ENCODE measurements at regions not wholly inside any gene's neighbourhood (a gene's known extent, or its start where the extent isn't known, plus 50 kb on each side); places are given as distances from the start of the nearest gene placed in this dataset.
"Not testable (repeated sequence)": the region's sequence is repeated elsewhere in the genome, so short reads cannot be mapped to it uniquely, and the experiment has no call there.

DNA sequence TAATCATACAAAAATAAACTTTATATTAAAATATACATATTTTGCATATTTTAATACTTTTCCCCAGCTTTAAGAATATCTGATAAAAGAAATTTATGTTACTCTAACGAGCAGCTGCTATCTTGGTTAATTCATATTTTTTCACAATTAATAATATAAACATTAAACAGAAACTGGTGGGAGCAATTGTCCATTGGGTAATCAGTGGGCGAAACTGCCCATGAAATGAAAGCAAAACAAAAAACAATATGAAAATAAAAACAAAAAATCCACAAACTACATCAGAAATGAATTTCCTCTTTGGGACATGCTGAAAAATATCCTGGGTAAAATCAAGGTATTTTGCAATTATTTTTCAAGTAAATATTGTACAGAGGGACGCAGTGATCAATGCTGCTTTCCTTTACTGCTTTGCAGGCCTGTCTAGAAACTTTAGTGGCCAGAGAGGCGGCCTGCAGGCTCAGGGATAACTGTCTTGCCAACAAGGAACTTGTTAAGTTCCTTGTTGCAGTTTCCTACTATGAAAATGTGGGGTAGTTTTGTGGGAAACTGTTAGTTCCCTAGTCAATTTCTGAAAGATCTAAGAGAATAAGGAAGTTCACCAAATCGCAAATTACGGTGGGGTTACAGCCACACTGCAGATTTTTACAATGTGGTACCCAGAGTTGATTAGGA is 309.0 kb upstream of the PLGLB2 start:
- H3K4me3 Mint-ChIP-seq, H3K9me3 Mint-ChIP-seq: not testable (repeated sequence)

DNA sequence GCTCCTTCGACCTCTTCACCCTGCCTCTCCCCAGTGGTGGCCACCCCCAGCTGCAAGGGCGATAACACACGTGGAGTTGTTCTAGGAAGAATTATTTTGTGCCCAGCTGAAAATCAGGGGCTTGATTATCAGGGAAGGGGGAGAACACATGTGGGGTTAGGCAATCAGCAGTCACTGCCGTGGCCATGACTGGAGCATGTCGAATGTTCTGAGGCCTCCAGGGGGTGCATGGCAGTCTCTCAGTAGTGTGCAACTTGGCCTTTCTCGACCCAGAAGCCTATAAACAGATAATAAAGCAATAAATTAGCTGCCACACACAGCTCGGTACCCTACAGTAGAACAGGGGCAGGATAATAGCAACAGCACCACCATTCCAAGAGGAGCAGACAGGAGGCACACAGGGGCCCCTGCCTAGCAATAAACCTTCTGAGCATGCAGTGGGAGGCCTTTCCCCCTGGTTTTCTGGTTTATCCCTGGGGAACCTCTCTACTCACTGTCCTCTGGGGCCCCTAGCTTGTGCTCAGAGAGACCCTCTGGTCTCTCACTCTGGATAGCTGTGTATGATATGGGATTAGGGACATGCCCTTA is 308.2 kb upstream of the PLGLB2 start:
- not testable (repeated sequence) for H3K36me3 Mint-ChIP-seq (ENCODE audit: low read depth); H3K27me3 Mint-ChIP-seq (ENCODE audit: low read depth); H3K27ac Mint-ChIP-seq (ENCODE audit: unreplicated experiment); H3K4me3 Mint-ChIP-seq; DNase-seq (ENCODE audit: low read depth, low spot score); H3K9me3 Mint-ChIP-seq; H3K4me1 Mint-ChIP-seq

More for the DNA sequence above, 309.0 kb upstream of the PLGLB2 start:
- not testable (repeated sequence) for H3K4me1 Mint-ChIP-seq; H3K27ac Mint-ChIP-seq (ENCODE audit: unreplicated experiment); H3K27me3 Mint-ChIP-seq (ENCODE audit: low read depth); H3K36me3 Mint-ChIP-seq (ENCODE audit: low read depth); DNase-seq (ENCODE audit: low read depth, low spot score)

DNA sequence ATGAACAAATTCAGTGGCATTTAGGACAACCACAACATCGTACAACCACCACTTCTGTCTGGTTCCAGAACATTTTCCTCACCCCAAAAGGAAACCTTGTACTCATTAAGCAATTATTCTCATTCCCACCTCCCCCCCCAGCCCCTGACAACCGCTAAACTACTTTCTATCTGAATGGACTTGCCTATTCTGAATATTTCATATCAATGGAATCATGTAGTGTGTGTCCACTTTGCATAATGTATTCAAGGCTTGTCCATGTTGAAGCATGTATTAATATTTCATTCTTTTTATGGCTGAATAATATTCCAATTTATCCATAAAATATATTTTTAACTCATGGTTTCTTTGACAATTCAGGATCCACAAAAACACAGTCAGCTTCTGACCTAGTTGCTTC is 307.2 kb upstream of the PLGLB2 start:
- not testable (repeated sequence) for H3K4me1 Mint-ChIP-seq; H3K27ac Mint-ChIP-seq (ENCODE audit: unreplicated experiment); H3K9me3 Mint-ChIP-seq; H3K36me3 Mint-ChIP-seq (ENCODE audit: low read depth); H3K27me3 Mint-ChIP-seq (ENCODE audit: low read depth); H3K4me3 Mint-ChIP-seq; DNase-seq (ENCODE audit: low read depth, low spot score)

DNA sequence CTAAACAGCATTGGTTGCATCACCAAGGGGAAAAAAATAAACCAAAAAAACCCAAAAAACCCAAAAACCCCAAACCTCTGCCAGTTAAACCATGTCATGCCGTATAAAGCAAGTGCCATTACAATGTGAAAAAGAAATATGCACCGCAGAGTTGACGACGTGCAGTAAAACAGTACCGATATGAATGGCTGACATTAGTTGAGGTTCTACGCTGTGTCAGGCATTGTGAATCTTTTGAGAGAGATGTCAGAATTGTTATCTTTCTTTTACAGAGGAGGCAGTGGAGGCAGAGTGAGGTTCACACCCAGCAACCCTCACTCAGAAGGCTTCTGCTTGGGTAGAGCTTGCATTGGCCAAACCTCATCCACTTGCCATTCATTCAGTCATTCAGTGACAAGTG is 306.5 kb upstream of the PLGLB2 start:
- H3K9me3 Mint-ChIP-seq; H3K27me3 Mint-ChIP-seq (ENCODE audit: low read depth); DNase-seq (ENCODE audit: low read depth, low spot score); H3K36me3 Mint-ChIP-seq (ENCODE audit: low read depth); H3K27ac Mint-ChIP-seq (ENCODE audit: unreplicated experiment); H3K4me3 Mint-ChIP-seq; H3K4me1 Mint-ChIP-seq: not testable (repeated sequence)

DNA sequence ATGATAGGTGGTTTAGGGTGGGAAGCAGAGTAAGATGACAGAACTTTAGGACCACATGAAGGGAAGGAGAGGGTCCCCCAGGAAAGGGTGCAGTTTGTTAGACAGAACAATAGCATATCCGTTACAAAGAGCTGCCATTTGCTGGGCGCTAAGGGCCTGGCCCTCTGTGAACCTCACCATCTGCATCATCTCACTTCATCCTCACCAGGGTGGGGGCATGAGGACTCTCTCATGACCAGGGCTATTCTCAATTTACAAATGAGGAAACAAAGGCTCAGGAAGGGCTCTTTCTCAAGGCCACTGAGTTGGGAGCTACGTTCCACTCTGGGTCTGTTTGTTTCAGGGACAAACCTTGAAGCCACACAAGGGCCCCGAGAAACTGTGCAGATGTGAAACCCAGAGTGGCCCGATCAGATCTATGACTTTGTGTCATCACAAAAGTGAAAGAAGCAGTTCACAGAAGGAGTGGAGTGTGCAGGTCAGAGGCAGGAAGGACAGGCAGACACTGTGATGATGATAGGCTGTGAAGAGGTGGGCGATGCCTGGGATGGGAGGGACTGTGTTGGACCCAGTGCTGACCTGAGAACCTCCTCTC is 304.8 kb upstream of the PLGLB2 start:
- not testable (repeated sequence) for H3K4me3 Mint-ChIP-seq; H3K9me3 Mint-ChIP-seq; H3K27me3 Mint-ChIP-seq (ENCODE audit: low read depth); DNase-seq (ENCODE audit: low read depth, low spot score); H3K27ac Mint-ChIP-seq (ENCODE audit: unreplicated experiment); H3K36me3 Mint-ChIP-seq (ENCODE audit: low read depth); H3K4me1 Mint-ChIP-seq

DNA sequence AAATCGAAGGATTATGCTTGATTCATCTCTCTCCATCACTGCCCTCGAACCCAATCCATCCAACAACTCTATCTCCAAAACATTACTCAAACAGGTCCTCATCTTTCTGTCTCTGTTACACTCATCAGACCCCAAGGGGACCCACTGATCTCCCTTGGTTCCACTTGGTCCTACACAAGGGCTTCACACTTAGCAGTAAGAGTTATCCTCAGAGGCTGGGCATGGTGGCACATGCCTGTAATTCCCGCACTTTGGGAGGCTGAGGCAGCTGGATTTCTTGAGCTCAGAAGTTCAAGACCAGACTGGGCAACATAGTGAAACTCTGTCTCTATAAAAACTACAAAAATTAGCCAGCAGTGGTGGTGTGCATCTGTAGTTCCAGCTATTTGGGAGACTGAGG is 302.9 kb upstream of the PLGLB2 start:
- H3K27me3 Mint-ChIP-seq (ENCODE audit: low read depth); H3K27ac Mint-ChIP-seq (ENCODE audit: unreplicated experiment); DNase-seq (ENCODE audit: low read depth, low spot score); H3K4me1 Mint-ChIP-seq; H3K4me3 Mint-ChIP-seq; H3K9me3 Mint-ChIP-seq; H3K36me3 Mint-ChIP-seq (ENCODE audit: low read depth): not testable (repeated sequence)

DNA sequence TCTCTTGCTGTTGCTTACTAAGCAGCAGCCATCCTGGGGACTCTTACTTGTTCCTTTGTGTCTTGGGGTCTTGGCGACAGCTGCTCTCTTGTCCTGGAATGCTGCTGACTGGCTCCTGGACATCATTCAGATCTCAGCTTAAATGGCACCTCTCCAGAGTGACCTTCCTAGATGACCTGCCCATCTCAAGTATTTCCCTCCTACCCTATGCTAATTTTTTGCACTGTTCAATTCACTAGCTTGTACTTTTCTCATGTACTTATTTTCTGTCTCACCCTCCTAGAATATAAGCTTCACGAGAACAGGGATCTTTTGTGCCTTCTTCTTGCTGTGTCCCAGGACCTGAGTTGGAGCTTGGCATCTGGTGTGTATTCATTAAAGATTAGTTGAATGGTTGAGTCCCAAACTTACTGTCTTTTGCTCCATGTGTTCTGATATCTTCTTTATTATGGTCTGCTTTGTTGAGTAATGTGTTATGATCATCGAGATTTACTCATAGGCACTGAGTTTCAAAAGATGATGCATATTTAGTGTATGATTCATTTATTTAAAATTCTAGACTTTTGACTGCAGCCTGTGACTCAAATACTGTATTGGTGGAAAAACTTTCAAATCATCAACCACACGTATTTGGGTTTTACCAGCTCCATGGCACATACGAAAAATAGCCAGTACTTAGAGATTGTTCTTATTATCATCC is 302.1 kb upstream of the PLGLB2 start:
- not testable (repeated sequence) for H3K36me3 Mint-ChIP-seq (ENCODE audit: low read depth); DNase-seq (ENCODE audit: low read depth, low spot score); H3K9me3 Mint-ChIP-seq; H3K4me3 Mint-ChIP-seq; H3K27me3 Mint-ChIP-seq (ENCODE audit: low read depth); H3K27ac Mint-ChIP-seq (ENCODE audit: unreplicated experiment); H3K4me1 Mint-ChIP-seq

DNA sequence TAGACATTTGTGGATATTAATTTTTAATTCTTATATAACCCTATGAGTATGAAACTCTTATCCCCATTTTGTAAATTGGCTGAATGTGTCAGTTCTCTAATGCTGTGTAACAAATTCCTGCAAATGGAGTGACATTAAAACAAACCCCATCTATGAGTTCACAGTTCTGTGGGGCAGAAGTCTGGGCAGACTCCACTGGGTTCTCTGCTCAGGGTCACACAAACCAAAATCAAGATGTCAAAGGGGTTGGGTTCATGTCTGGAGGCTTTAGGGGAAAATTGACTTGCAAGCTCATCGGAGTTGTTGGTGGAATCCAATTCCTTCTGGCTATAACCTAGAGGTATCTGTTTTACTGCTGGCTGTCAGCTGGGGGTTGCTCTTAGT is 301.6 kb upstream of the PLGLB2 start:
- H3K4me1 Mint-ChIP-seq; H3K9me3 Mint-ChIP-seq; DNase-seq (ENCODE audit: low read depth, low spot score); H3K27me3 Mint-ChIP-seq (ENCODE audit: low read depth); H3K27ac Mint-ChIP-seq (ENCODE audit: unreplicated experiment); H3K4me3 Mint-ChIP-seq; H3K36me3 Mint-ChIP-seq (ENCODE audit: low read depth): not testable (repeated sequence)

DNA sequence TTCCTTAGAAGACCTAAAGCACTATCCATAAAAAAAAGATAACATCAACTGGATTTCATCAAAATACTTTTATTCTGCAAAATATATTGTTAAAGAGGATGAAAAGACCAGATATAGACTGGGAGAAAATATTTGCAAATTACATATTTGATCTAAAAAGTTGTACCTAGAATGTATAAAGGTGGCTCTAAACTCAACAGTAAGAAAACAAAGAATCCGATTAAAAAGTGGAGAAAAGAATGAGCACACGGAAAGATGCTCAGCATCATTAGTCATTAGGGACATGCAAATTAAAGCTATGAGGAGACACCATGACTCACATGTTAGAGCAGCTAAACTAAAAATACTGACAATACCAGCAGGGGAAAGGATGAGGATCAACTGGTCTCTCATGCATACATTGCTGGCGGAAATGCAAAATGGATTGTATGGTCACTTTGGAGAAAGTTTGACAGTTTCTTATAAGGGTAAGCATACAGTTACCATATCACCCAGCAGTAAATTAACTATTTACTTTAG is 298.4 kb upstream of the PLGLB2 start:
- not testable (repeated sequence) for H3K36me3 Mint-ChIP-seq (ENCODE audit: low read depth); H3K27ac Mint-ChIP-seq (ENCODE audit: unreplicated experiment); H3K4me3 Mint-ChIP-seq; H3K9me3 Mint-ChIP-seq; DNase-seq (ENCODE audit: low read depth, low spot score); H3K27me3 Mint-ChIP-seq (ENCODE audit: low read depth)
- H3K4me1 Mint-ChIP-seq: peaks cover 12% of the 10 kb centered on the region

DNA sequence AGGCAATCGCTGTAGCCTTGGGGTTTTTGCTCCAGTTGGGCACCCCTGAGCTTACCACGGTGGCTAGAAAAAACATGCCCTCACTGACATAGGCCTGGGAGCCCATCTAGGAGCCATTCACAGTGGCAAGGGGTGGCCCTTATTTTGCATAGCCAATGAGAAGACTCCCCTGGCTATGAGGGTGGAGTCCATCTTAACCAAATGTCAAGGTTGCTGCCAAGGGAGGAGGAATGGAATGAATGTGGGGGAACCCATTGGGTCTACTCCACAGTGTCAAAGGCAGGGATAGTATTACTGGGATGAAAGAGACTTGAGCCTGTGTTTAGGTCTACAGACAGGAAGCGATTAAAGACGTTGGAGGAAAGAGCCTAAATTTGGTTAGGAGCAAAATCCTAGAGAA is 295.7 kb upstream of the PLGLB2 start:
- H3K4me1 Mint-ChIP-seq: peaks cover 12% of the 10 kb centered on the region
- not testable (repeated sequence) for H3K4me3 Mint-ChIP-seq; H3K9me3 Mint-ChIP-seq; H3K36me3 Mint-ChIP-seq (ENCODE audit: low read depth); H3K27ac Mint-ChIP-seq (ENCODE audit: unreplicated experiment); DNase-seq (ENCODE audit: low read depth, low spot score); H3K27me3 Mint-ChIP-seq (ENCODE audit: low read depth)

DNA sequence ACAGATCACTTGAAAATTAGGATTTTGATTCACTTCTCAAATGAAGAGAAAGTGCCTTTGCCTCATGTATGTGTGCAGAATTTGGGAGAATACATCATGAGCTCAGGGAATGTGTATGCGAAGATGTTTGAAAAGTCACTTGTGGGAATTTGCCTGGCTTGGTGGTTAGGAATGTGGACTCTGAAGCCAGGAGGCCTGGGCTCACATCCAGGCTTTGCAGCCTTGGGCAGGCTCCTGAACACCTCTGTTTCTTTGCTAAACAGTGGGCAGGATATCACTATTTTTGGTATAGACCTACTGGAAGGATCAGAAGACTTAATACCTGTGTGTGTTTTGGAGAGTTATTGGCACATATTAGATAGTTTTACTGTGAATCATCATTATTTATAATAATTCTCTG is 295.0 kb upstream of the PLGLB2 start:
- H3K36me3 Mint-ChIP-seq (ENCODE audit: low read depth); DNase-seq (ENCODE audit: low read depth, low spot score); H3K27ac Mint-ChIP-seq (ENCODE audit: unreplicated experiment); H3K9me3 Mint-ChIP-seq; H3K4me3 Mint-ChIP-seq; H3K27me3 Mint-ChIP-seq (ENCODE audit: low read depth): not testable (repeated sequence)
- H3K4me1 Mint-ChIP-seq: peaks cover 12% of the 10 kb centered on the region

DNA sequence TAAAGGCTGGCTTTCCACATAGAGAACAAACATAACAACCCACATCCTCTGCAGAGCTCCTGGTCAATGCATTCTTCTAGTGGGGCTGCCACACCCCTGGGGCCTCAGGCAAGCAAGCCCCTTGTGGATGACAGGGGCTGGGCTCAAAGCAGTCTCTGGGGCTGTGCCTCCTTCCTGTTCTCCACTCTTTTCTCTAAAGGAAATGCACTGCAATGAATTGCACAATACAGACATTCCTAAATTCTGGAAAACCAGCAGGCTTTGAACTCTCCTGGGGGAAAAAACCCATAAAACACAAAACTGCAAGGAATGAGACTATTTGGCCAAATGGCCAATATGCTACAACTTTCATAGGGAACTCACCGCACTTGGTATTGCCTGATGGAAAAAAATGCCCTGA is 293.9 kb upstream of the PLGLB2 start:
- not testable (repeated sequence) for DNase-seq (ENCODE audit: low read depth, low spot score); H3K27me3 Mint-ChIP-seq (ENCODE audit: low read depth); H3K9me3 Mint-ChIP-seq; H3K27ac Mint-ChIP-seq (ENCODE audit: unreplicated experiment); H3K4me3 Mint-ChIP-seq; H3K36me3 Mint-ChIP-seq (ENCODE audit: low read depth)
- peaks cover 12% of the 10 kb centered on the region for H3K4me1 Mint-ChIP-seq

DNA sequence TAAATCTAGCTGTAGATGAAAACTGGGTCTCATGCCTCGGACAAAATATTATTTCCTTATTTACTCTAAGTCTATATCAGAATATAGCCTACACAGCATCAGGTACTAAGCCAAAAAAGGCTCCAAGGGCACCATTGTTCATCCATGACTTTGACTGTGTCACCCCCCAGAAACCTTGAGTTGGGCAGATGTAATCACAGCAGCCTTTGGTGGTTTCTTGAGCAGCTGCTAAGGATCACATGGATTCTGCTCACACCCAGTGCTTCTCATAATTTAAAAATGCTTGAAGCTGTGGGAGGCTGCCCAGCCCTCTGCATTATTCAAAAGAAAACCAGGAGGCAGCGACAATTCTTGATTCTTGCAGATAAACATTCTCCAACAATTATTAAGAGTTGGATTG is 293.5 kb upstream of the PLGLB2 start:
- peaks cover 12% of the 10 kb centered on the region for H3K4me1 Mint-ChIP-seq
- not testable (repeated sequence) for H3K36me3 Mint-ChIP-seq (ENCODE audit: low read depth); H3K27me3 Mint-ChIP-seq (ENCODE audit: low read depth)

More for the DNA sequence above, 293.5 kb upstream of the PLGLB2 start:
- not testable (repeated sequence) for DNase-seq (ENCODE audit: low read depth, low spot score); H3K4me3 Mint-ChIP-seq; H3K9me3 Mint-ChIP-seq; H3K27ac Mint-ChIP-seq (ENCODE audit: unreplicated experiment)
